Gastrocnemius medialis (tissue), 4 donors: ENCODE measurements at regions not wholly inside any gene's neighbourhood (a gene's known extent, or its start where the extent isn't known, plus 50 kb on each side); places are given as distances from the start of the nearest gene placed in this dataset.

ENCODE experiments used
- CTCF ChIP-seq, 5 experiments: fragments of 450-650 bp in 3 of 5; fragments of 200-600 bp in 2 of 5; sonication (generic) in 2 of 5; IDR thresholded peaks in 4 of 5; conservative IDR thresholded peaks in 1 of 5; 1 replicate in 4 of 5; 2 replicates in 1 of 5; pipeline ENCODE4 v1.5.1; 2016 to 2019; ENCODE audit warnings: antibody characterized with exemption in 5 of 5, mild to moderate bottlenecking in 3 of 5, moderate library complexity in 3 of 5
- POLR2A ChIP-seq, 2 donors: fragments of 450-650 bp; IDR thresholded peaks; one replicate each; pipeline ENCODE4 v1.6.1; 2017; ENCODE audit warnings: antibody characterized with exemption in 2 of 2, mild to moderate bottlenecking in 2 of 2, moderate library complexity in 2 of 2

- no peak for TF ChIP-seq CTCF (IDR thresholded peaks at IDR 0.05 in 4 of 5, conservative IDR thresholded peaks at IDR 0.05 in 1 of 5)
- TF ChIP-seq POLR2A (IDR thresholded peaks at IDR 0.05) = no peak
These were observed 71.4 kb upstream of the TANK start for GRCh38 chr2:161088658-161089350.
